Heart right ventricle (tissue), 16 donors: ENCODE measurements at regions not wholly inside any gene's neighbourhood (a gene's known extent, or its start where the extent isn't known, plus 50 kb on each side); places are given as distances from the start of the nearest gene placed in this dataset.

Experiments
- ATAC-seq, 8 donors: fragments of 200-7000 bp; cut with Tn5 transposase; one replicate each; pipeline ENCODE4 v1.9.1; 2020; ENCODE audit warnings: mild to moderate bottlenecking in 8 of 8, moderate library complexity in 8 of 8, moderate number of reproducible peaks in 1 of 8
- DNase-seq, 2 donors: peaks; one replicate each; pipeline ENCODE4 v3.0.0-alpha.2; 2020
- H3K27ac ChIP-seq, 10 donors: fragments of 200-600 bp; sonication (generic) in 2 of 10; one replicate each; pipeline versions ENCODE4 v1.5.0 to v1.8.0; 2020 to 2022; ENCODE audit warnings: mild to moderate bottlenecking in 3 of 10
- H3K27me3 ChIP-seq, 7 donors: fragments of 200-600 bp; one replicate each; pipeline ENCODE4 v1.8.0; 2021 to 2022; ENCODE audit warnings: mild to moderate bottlenecking in 2 of 7
- H3K36me3 ChIP-seq, 9 donors: fragments of 200-600 bp; sonication (generic) in 1 of 9; one replicate each; pipeline versions ENCODE4 v1.5.0 to v1.8.0; 2020 to 2022; ENCODE audit warnings: mild to moderate bottlenecking in 2 of 9
- H3K4me1 ChIP-seq, 9 donors: fragments of 200-600 bp; sonication (generic) in 1 of 9; one replicate each; pipeline versions ENCODE4 v1.5.0 to v1.8.0; 2020 to 2022; ENCODE audit warnings: mild to moderate bottlenecking in 4 of 9
- H3K4me3 ChIP-seq, 10 donors: fragments of 200-600 bp; sonication (generic) in 2 of 10; one replicate each; pipeline versions ENCODE4 v1.5.0 to v1.8.0; 2020 to 2022; ENCODE audit warnings: mild to moderate bottlenecking in 7 of 10, moderate library complexity in 2 of 10
- H3K9me3 ChIP-seq, 11 donors: fragments of 200-600 bp in 10 of 11; sonication (generic) in 2 of 11; one replicate each; pipeline versions ENCODE4 v1.5.0 to v1.8.0; 2013 to 2022; ENCODE audit warnings: mild to moderate bottlenecking in 2 of 11, control low read depth in 1 of 11, moderate library complexity in 1 of 11
- CTCF ChIP-seq, 9 donors: fragments of 200-600 bp; sonication (generic) in 2 of 9; IDR thresholded peaks; one replicate each; pipeline versions ENCODE4 v1.5.0 to v1.8.0; 2021 to 2022; ENCODE audit warnings: antibody characterized with exemption in 9 of 9, mild to moderate bottlenecking in 5 of 9, moderate library complexity in 1 of 9
- WGBS, 2 donors: extraction: QIAGEN DNeasy Blood & Tissue Kit; methylation state at CpG; one replicate each; pipeline ENCODE4 v1.1.7; 2013; ENCODE audit warnings: inconsistent platforms in 1 of 2; 5-methylcytosine and 5-hydroxymethylcytosine counted together
- intact Hi-C, 10 donors: fragments of 100-400 bp; cut with DNase I; formaldehyde crosslinking; loops; one replicate each; pipeline versions ENCODE4 v1.11.1 to v1.14.2; 2022
- donor health status: Arrhythmogenic right ventricular cardiomyopathy.
- donor health status: ischemic (EF 13 %, LVEDD 7.1; RV severe dilation, severe dysfunction).
- donor health status: healthy with polysubstance abuse.
- donor health status: DM: no; HTN: yes; CAD: no.
- donor health status: DM: no; HTN: no; CAD: no.
- donor health status: ischemic (EF 25% LVEDD 6.9; RV normal size, moderate dysfunction).
- donor health status: ischemic (EF 25% LVEDD 5.7; RV mildly dilated, moderate dysfunction).
- donor health status: healthy.
- donor health status: DM: yes; HTN: yes; CAD: no.
- donor health status: Ischemic cardiomyopathy.
- donor health status: ischemic (EF 35%, LVEDD 5.7; RV mildly dilated, moderate dysfunction).
- donor health status: nonischemic (EF 11% LVEDD 7.7; RV severe dilation, severe dysfunction).
- donor health status: DM: yes; HTN: yes; CAD: no.
- donor health status: PGD.
- donor health status: ischemic (EF 29% LVEDD 5.4; RV normal size, mild dysfunction).
- donor health status: nonischemic (EF 23%, LVEDD 6.1; RV moderate dilation, normal function).

- peaks cover 0 to 9% (median 0%) of the 10 kb centered on the region in 9 donors for H3K4me1 ChIP-seq
- H3K9me3 ChIP-seq, result no peaks in the 10 kb centered on the region
- H3K36me3 ChIP-seq, result no peaks in the 10 kb centered on the region
- 71 to 79% methylated on average over 7 of the region's 7 CpGs for WGBS, 2 donors
- no peak for TF ChIP-seq CTCF (IDR thresholded peaks at IDR 0.05)
- ATAC-seq, result no peak
- no peaks in the 10 kb centered on the region for H3K27me3 ChIP-seq
- intact Hi-C loops, result no loop called here
- H3K4me3 ChIP-seq, result no peak overlapping the region
- no peak for DNase-seq
- no peak overlapping the region for H3K27ac ChIP-seq
These were observed 365.6 kb downstream of the SV2B start for GRCh38 chr15:91465696-91466095.

GRCh38 chr15:91468871-91469580 is 369.0 kb downstream of the SV2B start:
- WGBS, 2 donors, result 65 to 72% methylated on average over 5 of the region's 5 CpGs
- intact Hi-C loops, result no loop called here

GRCh38 chr15:91469632-91470567 is 369.8 kb downstream of the SV2B start:
- no peak for TF ChIP-seq CTCF (IDR thresholded peaks at IDR 0.05)
- no peaks in the 10 kb centered on the region for H3K9me3 ChIP-seq
- WGBS, 2 donors, result 64 to 66% methylated on average over 17 of the region's 17 CpGs
- H3K27me3 ChIP-seq, result no peaks in the 10 kb centered on the region
- H3K4me1 ChIP-seq, result peaks cover 0 to 9% (median 0%) of the 10 kb centered on the region in 9 donors
- intact Hi-C loops, result no loop called here
- no peak for DNase-seq
- H3K36me3 ChIP-seq, result no peaks in the 10 kb centered on the region
- peak in 1 of 8 donors; percentile 34 for ATAC-seq
- H3K4me3 ChIP-seq, result no peak overlapping the region
- H3K27ac ChIP-seq, result peak overlapping the region in 1 of 10 donors; percentile 78

More at GRCh38 chr15:91468871-91469580, 369.0 kb downstream of the SV2B start:
- TF ChIP-seq CTCF (IDR thresholded peaks at IDR 0.05), result no peak
- Histone ChIP-seq H3K27me3 (no peaks in the 10 kb centered on the region), H3K27ac (peak overlapping the region in 1 of 10 donors; percentile 78), H3K4me1 (peaks cover 0 to 9% (median 0%) of the 10 kb centered on the region in 9 donors), H3K4me3 (no peak overlapping the region), H3K36me3 (no peaks in the 10 kb centered on the region), H3K9me3 (no peaks in the 10 kb centered on the region)
- ATAC-seq (no peak), DNase-seq (no peak)

- Histone ChIP-seq H3K9me3 (no peaks in the 10 kb centered on the region), H3K27ac (peak overlapping the region in 1 of 10 donors; percentile 78), H3K4me3 (no peak overlapping the region), H3K27me3 (no peaks in the 10 kb centered on the region), H3K4me1 (peaks cover 0 to 9% (median 0%) of the 10 kb centered on the region in 9 donors), H3K36me3 (no peaks in the 10 kb centered on the region)
- WGBS, 2 donors, result 45 to 65% methylated on average over 6 of the region's 6 CpGs
- ATAC-seq (no peak), DNase-seq (no peak)
- intact Hi-C loops, result no loop called here
- TF ChIP-seq CTCF (IDR thresholded peaks at IDR 0.05), result no peak
These were observed 371.4 kb downstream of the SV2B start for GRCh38 chr15:91471468-91471867.
